ENCODE measurements at regions not wholly inside any gene's neighbourhood (a gene's known extent, or its start where the extent isn't known, plus 50 kb on each side); places are given as distances from the start of the nearest gene placed in this dataset.

DNA sequence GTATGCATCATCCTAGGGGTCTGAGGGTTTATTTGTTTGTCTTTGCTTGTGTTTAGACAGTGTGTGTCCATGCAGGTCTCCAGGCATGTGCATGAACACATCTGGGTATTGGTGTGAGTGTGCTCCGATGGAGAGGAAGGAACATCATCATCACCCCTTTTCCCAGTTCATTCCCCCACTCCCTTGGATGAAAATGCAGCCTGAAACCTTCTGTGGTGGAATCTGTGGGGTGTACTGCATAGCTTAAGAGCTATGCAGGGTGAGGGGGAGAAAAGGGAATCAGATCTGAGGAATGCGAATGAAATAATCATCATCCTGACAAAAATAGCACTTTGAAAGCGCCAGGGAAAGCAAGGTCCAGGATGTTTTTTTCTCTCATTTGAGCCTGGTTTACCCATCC lies 520.1 kb downstream of the NTRK3 start:
- TF ChIP-seq GATA3 (IDR thresholded peaks at IDR 0.05; ENCODE audit: low read depth, low read length) (no peak), GATA2 (IDR thresholded peaks at IDR 0.05; ENCODE audit: low read depth, low read length) (no peak)

Data from SH-SY5Y (cell line).